Ureter (tissue), 1 donor: ENCODE measurements at regions not wholly inside any gene's neighbourhood (a gene's known extent, or its start where the extent isn't known, plus 50 kb on each side); places are given as distances from the start of the nearest gene placed in this dataset.
"Not testable (repeated sequence)": the region's sequence is repeated elsewhere in the genome, so short reads cannot be mapped to it uniquely, and the experiment has no call there.

Experiments used
- DNase-seq: peaks from one replicate; pipeline ENCODE4 v3.0.0-alpha.2; 2020; ENCODE audit warnings: low spot score
- donor health status: DM: yes; HTN: yes; CAD: no.

DNA sequence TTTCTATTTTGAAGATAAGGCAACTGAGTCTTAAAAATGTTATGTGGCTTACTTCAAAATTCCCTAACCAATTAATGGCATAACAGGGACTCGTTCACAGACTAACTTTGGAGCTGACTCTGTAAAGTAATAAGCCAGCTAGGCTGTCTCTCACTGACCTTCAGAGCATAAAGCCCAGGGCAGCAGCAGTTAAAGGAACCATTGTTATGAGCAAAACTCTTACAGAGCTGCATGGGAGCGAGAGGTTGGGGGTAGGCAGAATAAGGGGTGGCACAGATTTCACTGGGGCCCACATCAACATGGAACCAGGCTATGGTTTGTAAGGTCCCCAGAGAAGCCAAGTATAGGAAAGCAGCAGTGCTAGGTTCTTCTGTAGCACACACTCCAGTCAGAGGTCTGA lies 637.8 kb downstream of the RFPL4B start:
- DNase-seq = no peak

DNA sequence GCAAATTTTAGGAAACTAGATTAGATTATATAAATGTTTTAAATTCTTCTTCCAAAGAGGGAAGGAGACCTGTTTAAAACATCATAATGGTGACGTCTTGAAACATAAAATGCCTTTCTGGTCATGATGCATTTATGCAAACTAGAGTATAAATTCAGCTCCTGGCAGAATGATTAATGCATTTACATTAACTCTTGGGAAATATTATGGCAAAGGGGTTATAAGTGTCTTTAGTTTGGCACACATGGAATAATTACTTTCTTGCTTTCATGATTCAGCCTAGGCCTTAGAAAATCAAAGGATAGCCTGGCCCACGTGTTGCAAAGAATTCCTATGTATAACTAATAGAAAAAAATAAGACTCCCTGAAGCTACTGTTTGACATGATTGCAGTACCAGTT lies 639.2 kb downstream of the RFPL4B start:
- DNase-seq = no peak

DNA sequence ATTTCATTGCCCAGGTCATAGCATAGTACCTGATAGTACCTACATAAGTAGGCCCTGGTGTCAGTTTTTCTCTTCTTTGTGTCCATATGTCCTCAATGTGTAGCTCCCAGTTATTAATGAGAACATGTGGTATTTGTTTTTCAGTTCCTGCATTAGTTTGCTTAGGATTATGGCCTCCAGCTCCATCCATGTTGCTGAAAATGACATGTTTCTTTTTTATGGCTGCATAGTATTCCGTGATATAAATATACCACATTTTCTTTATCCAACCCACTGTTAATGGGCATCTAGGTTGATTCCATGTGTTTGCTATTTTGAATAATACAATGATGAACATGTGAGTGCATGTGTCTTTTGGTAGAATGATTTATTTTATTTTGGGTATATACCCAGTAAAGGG lies 641.6 kb downstream of the RFPL4B start:
- DNase-seq = no peak

DNA sequence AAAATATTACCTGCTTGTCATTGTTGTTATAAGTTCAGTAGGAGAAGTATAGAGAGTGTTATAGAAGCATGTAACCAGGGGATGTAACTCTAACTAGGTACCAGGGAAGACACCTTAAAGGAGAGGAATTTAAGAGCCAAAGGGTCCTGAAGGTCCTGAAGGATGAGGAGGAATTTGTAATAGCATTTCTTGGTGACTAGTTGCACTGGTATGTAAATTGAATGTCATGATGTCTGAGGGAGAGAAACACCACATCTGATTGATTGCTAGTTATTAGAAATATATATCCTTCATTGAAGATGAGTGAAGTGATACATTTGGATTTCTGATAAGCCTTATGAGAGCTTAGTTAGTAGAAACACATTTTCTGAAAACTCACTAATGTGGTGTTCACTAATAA lies 643.8 kb downstream of the RFPL4B start:
- DNase-seq = no peak

DNA sequence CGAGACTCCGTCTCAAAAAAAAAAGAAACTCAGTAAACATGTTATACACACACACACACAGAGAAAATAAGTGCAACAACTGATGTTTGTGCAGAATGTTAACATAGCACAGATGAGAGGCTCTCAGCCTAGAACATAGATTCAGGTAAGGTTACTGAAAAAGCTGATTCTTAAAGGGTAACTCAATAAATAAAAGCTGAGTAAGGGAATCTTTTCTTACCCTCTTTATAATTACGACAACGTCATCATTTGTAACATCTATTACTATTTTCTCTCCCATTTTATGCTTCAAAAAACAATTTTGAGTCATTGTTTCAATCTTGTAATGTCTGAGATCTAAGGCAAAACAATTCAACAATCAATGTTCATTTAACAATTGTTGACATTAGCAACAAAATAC lies 644.8 kb downstream of the RFPL4B start:
- no peak for DNase-seq

DNA sequence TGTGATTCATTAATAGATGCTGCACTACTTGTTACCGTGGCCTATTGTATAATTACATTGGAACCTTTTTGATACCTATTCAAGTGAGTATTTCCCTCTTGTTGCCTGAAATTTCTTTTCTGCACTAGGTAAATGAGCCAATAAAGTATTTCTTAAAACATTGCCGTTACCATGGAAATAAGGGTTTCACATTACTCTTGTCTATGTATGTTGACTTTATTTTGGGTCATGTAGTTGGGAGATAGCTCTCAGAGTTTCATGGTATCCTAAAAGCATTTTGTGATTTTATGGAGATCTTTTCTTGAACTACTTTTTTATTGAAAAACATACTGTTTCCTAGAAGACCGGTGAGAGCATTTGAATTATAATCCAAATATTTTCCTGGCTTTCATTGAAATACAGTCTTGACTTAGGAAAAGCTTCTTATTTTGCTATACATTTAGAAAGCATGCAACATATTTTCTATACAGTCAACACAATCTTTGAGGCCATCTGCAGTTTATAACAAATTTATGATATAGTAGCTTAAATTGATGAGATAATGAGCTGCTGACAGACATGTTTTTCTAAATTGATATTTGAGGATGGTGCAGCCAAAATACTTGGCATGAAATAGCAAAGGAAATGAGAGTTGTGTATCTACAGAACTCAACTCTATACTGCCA lies 650.4 kb downstream of the RFPL4B start:
- DNase-seq = no peak

DNA sequence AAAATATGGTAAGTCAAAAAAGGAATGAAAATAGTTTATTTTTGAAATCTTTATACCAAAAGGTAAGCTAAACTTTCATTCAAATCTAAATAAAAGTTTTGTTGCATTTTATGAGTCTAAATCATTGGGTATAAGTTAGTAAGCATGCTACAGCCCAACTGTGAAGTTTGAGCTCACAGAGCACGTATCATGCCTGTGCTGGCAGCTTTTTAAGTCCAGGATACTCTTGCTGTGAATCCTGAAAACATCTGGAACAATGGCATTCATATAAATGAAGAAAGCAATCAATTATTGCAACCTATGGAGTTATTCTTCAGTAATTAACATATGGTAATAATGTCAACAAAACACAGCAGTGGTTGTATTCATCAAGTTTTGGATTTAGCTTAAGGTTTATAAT lies 656.9 kb downstream of the RFPL4B start:
- DNase-seq = no peak

DNA sequence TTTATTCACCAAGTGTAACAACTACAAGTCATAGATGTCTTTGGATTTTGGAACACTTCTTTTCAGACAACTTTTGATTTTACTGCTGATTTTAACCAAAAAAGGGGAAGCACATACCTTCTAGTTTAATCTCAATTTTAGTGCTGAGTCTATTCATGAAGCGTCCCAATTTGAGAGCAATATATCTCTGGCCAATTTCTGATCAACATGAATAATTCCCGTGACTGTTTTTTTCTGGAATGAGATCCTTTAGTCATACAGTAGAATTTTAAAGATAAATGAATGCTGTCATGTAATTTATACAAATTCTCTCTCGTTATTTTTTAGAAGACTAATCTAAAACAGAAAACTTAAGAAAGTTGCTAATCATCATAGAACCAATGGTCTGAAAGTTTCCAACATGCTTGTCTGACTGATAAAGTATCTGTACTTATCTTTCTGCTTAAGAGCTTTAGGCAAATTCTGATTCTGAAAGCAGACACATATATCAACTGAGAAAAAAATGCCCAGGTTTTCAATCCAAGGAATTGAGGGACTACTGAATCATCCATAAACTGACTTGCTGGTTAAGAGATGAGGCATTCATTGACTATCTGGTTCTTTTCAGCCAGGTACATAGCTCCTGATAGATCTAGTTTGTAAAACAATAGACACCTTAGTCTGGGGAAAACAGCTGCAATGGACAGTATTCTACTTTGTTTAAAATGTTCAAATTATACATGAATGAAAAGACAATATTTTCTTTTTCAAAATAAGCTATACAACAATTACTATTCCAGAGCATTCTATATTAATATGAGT lies 657.5 kb downstream of the RFPL4B start:
- no peak for DNase-seq

DNA sequence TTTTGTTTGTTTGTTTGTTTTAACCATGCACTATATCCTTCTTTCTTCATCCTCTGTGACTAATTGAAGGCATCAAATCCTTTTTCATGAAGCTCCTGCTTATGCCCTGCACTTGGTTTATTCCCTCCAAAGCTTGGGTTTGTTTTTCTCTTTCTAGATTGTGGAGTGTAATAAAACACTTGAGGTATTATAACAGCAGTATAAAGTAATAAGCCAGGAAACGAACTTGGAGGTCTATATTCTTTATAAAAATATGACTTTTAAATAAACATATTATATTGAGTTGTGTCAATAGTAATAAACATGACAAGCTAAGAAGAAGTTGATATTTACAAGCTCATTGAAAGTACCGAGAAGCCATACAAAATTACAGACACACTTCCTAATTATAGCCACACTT lies 659.4 kb downstream of the RFPL4B start:
- no peak for DNase-seq

DNA sequence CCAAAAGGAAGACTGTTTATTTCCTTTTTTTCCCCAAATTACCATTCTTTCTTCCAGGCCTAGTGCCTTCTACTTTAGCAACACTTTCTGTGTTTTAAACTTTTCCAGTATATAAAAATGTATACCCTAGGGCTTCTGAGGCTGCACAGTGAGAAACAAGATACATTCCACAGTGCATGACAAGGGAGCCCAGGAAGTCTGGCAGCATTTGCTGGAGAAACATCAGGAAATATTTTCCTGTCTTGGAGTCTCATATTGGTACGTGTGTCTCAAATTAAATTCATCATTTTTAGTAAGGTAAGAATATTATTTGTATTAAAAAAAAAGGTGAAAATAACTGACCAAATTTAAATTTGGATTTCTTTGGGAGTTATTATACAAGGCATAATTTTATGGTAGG lies 662.6 kb downstream of the RFPL4B start:
- DNase-seq = no peak

DNA sequence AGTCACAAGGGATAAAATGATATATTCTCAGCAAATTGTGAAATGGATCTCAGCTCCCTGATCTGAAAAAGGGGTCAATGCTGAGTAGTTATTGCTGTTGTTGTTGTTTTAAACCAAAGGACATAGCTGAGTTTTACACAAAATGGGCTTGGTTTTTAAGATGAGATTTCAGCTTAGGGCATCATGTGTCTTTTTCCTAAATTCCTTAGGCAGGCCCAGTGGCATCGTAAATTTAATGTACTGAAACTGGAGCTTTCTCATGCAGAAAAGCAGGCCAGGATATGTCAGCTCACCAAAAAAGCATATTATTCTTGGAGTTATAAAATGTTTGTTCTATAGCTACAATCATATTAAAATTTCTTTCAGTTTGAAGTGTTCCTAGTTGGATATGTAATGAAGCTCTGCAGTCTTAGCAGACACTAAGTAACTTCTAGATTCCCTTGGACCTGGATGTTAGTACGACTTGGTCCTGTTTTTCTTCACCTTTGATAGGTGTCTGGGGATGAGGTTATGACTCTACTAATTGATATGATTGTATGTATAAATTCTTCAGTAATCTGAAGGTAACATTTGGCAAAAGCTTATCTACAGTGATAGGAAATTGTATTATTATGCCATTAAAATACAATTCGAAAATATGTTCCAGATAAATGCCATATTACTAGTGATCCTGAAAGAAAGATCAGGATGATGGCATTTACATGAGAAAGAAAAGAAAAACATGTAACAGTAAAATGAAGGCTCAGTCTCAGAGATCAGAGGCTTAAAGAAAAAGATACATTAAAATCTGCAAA lies 663.3 kb downstream of the RFPL4B start:
- DNase-seq = no peak

DNA sequence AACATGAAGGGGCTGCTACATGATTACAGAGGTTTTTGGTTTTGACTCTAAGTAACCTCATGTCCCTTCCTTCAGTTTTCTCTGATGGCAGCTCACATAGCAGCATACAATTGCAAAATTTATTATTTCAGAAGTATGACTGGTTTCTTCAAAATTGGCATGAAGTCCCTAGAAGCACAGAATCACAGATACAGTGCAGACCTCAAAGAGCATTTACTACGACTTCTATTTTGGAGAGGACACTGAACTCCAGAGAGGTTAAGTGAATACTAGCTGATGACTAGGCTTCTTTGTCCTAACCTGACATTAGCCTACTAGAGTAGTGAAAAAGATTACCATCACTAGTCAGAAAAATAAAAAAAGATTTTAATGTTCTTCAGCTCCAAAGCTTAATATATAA lies 664.3 kb downstream of the RFPL4B start:
- no peak for DNase-seq

DNA sequence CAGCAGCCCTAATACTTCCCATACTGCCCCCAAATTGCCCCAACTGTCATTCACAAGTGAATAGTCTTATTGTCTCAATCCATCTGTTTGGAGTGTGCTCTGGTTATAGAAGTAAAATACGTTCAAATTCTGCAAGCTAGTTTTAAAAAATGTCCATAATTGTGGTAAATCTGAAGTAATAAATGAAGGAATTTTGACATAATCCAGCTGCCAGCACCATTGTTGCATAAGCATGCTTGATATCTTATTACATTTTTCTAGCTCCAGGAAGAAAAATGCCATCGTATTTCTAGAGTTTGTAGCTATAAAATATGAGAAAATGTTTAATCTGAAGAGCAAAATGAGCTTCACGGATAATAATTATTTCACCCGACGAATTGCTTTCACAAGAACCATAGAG lies 664.7 kb downstream of the RFPL4B start:
- no peak for DNase-seq

DNA sequence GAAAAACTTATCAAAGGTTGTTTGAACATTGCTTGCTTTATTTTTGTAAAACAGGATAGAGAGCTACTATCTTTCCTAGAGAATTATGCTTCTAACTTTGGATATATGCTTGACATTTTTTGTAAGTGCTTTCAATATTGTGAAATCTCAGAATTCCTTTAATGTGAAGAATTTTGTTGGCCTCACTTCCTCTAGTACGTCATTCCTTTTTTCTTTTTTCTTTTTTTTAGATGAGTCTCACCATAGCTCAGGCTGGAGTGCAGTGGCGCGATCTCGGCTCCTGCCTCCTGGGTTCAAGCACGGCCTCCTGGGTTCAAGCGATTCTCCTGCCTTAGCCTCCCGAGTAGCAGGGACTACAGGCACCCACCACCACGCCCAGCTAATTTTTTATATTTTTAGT lies 668.1 kb downstream of the RFPL4B start:
- DNase-seq = no peak

DNA sequence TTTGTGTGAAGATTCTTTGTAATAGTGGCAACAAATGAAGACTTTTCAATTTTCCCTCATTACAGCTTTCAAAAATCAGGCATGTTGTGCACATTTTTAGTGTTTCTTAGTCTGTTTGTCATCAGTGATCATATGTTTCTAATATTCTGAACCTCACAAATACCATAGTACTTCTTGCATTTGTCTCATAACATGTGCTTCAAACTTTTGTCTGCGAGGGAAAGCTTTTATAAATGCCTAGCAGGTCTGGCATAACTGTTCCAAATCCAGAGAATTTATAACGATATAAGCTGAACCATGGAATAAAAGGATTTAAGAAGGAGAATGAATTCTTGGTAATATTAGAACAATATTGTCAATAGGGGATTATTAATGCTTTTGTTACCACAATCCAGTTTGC lies 670.2 kb downstream of the RFPL4B start:
- DNase-seq = no peak

DNA sequence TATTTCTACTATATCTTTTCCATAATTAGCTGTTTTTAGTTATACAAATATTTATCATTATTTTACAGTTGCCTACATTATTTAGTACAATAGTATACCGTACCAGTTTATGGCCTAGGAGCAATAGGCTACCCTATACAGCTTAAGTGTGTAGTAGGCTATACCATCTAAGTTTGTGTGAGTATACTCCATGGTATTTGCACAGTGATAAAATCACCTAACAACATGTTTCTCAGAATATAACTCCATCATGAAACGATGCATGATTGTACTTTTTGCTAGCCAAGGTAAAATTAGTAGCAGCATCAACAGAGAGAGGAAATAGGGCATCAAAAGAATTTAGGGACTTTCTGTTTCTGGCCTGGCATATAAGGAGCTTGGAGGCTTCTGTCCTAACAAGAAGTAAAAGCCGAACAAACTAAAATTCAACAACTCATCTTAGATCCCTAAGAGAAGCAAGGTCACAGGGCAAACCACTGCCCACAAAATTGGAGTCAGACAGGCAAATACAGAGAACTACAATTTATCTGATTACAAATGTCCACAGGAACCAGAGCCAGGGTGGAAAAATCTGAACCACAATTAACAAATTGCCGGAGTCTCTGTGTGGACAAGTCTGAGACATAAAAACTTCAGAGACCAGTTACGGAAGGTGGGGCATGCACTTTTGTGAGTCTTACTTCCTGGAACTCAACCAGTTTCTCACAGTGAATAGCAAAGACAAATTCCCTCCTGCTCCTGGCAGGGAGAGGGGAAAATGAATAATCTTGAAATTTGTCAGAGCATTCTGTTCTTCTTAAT lies 671.4 kb downstream of the RFPL4B start:
- peak; percentile 64 for DNase-seq

DNA sequence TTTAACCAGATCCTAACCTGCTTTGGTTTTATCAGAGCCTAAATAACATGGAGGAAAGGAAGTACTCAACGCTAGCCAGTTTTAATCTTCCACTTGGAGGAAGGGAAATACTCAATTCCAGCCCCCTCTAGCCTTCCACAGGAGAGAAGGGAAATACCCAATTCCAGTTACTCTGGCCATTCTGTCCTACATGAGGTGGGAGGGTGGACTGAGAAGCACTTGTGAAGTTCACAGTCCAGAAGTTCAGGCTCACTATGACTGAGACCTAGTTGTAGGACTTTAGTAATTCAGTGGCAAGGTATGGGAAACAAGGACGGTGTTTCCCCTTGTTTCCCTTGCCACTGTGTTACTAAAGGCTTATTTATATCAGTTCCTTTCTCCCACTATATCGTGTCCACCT lies 672.0 kb downstream of the RFPL4B start:
- DNase-seq = no peak

DNA sequence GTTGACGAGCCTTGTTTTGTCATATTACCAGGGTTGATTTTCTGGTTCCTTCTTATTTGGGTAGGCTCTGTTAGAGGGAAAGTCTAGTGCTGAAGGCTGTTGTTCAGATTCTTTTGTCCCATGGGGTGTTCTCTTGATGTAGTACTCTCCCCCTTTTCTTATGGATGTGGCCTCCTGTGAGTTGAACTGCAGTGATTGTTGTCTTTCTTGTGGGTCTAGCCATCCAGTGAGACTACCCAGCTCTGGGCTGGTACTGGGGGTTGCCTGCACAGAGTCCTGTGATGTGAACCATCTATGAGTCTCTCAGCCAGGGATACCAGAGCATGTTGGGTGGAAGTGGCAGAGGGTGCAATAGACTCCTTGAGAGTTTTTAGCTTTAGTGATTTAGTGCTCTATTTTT lies 680.6 kb downstream of the RFPL4B start:
- no peak for DNase-seq

DNA sequence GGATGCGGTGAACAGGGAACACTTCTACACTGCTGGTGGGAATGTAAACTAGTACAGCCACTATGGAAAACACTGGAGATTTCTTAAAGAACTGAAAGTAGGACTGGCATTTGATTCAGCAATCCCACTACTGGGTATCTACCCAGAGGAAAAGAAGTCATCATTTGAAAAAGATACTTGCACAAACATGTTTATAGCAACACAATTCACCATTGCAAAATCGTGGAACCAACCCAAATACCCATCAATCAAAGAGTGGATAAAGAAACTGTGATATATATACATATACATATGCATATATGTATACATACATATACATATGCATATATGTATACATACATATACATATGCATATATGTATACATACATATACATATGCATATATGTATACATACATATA lies 682.0 kb downstream of the RFPL4B start:
- DNase-seq = not testable (repeated sequence)

DNA sequence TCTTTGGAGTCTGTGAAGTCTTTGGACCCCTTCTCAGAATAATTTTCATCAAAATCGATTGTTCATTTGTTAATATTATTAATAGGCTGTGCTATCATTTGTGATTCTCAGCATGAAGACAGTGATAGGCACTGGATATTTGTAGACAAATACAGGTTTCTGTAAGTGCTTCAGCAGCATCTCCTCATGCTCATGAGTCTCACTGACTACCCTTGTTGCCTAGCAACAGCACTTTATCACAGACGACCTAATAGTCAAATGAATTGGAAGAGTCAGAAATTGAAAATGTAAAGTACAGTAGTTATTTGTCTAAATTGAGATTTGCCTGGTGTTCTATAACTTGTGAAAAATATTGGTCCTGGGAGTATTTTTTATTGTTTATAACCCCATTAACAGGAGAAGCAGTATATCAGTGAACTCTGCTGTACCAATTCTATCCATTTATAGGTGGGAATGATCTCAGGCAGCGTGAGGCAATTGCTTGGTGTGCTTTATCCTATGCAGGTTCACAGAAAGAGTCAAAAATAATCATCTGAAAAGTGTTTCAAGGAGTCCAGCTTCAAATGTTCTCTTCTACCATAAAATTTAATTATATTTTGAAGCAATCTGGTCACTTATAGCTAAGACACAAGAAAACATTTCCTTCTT lies 684.6 kb downstream of the RFPL4B start:
- DNase-seq = no peak

DNA sequence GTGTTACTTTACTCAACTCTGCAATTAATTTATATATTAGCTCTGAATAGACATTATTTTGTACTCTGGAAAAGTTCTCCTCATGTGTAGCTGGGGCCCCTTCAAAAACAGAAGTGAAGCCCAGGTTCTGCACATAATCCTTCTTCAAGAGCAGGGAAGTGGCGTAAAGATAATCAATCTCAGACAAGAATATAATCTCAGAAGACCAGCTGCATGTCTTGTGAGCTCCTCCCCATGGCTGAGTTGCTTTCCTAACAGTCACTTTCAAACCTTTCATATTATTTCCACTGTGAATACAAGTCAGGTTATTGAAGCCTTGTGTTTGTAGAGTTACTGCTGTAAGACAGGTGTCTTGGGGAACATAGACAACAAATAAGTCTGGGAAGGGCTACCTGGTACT lies 691.9 kb downstream of the RFPL4B start:
- no peak for DNase-seq

DNA sequence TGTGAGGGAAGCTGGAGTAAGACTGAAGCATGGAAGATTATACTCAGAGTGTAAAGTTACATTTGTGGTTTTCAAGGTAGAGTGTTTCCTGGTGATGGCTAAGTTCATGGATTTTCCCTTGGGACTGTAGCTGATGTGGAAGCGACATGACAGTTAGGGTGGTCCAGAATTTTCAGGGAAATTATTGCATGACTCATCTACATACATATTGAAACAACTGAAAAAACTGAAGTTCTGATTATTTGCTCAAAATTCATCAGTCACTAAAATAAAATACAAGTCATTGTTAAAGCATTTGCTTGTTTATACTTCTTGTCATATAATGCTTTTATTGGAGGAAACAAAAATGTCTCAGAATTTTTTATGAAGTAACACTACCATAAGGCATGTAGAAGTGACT lies 700.0 kb downstream of the RFPL4B start:
- DNase-seq = no peak
